ENCODE measurements at regions not wholly inside any gene's neighbourhood (a gene's known extent, or its start where the extent isn't known, plus 50 kb on each side); places are given as distances from the start of the nearest gene placed in this dataset.

DNA sequence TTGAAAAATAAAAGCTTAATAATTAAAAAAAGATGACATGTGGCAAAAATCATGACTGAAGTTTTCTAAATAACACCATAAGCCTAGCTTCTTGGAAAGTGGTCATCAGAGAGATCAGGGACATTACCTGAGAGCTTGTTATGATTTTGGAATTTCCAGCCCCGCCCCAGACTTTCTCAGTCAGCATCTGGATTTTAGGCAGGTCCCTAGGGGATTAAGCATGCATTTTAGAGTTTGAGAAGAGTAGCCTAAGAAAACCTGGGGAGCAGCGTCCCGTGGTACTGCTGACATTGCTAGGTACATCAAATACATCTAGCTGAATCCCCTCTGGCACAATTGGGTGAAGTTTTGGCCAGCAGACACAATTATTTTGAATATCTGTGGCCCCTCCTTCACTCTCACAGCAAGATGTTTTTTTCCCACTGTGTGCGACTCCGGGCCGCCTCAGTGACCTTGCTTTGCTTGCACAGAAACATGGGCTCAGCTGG lies 58.7 kb upstream of the MEF2A start:
- no peak overlapping the region for H2AFZ ChIP-seq (ENCODE audit: low read depth, low read length)
- H3K9me3 ChIP-seq (ENCODE audit: insufficient read depth, low read length), result no peaks in the 10 kb centered on the region
- H3K4me3 ChIP-seq (ENCODE audit: low read length), result no peak overlapping the region
- no peak overlapping the region for H3K27ac ChIP-seq (ENCODE audit: low read length)
- H4K20me1 ChIP-seq (ENCODE audit: insufficient read depth, low read length), result no peaks in the 10 kb centered on the region
- no peaks in the 10 kb centered on the region for H3K36me3 ChIP-seq (replicated peaks; ENCODE audit: low read depth, low read length)
- peaks cover 81% of the 10 kb centered on the region for H3K4me1 ChIP-seq (ENCODE audit: low read length)
- H3K27me3 ChIP-seq (ENCODE audit: low read depth, low read length), result peaks cover 19% of the 10 kb centered on the region
- TF ChIP-seq, protein P1, sequence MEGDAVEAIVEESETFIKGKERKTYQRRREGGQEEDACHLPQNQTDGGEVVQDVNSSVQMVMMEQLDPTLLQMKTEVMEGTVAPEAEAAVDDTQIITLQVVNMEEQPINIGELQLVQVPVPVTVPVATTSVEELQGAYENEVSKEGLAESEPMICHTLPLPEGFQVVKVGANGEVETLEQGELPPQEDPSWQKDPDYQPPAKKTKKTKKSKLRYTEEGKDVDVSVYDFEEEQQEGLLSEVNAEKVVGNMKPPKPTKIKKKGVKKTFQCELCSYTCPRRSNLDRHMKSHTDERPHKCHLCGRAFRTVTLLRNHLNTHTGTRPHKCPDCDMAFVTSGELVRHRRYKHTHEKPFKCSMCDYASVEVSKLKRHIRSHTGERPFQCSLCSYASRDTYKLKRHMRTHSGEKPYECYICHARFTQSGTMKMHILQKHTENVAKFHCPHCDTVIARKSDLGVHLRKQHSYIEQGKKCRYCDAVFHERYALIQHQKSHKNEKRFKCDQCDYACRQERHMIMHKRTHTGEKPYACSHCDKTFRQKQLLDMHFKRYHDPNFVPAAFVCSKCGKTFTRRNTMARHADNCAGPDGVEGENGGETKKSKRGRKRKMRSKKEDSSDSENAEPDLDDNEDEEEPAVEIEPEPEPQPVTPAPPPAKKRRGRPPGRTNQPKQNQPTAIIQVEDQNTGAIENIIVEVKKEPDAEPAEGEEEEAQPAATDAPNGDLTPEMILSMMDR (IDR thresholded peaks at IDR 0.05; ENCODE audit: low read depth, low read length), result no peak
- no peak for TF ChIP-seq EZH2phosphoT487 (IDR thresholded peaks at IDR 0.05; ENCODE audit: low read depth)
- H3K79me2 ChIP-seq (ENCODE audit: low read length), result no peaks in the 10 kb centered on the region
- H3K9ac ChIP-seq (ENCODE audit: low read length), result no peak overlapping the region
- H3K4me2 ChIP-seq (ENCODE audit: low read length), result peak overlapping the region; percentile 30

- Histone ChIP-seq H3K27ac (ENCODE audit: low read length) (no peak overlapping the region), H3K4me2 (ENCODE audit: low read length) (peak overlapping the region; percentile 30), H3K9me3 (ENCODE audit: insufficient read depth, low read length) (no peaks in the 10 kb centered on the region), H3K79me2 (ENCODE audit: low read length) (no peaks in the 10 kb centered on the region), H2AFZ (ENCODE audit: low read depth, low read length) (no peak overlapping the region), H3K4me3 (ENCODE audit: low read length) (no peak overlapping the region), H3K9ac (ENCODE audit: low read length) (no peak overlapping the region), H3K4me1 (ENCODE audit: low read length) (peaks cover 81% of the 10 kb centered on the region), H4K20me1 (ENCODE audit: insufficient read depth, low read length) (no peaks in the 10 kb centered on the region), H3K27me3 (ENCODE audit: low read depth, low read length) (peaks cover 19% of the 10 kb centered on the region), H3K36me3 (replicated peaks; ENCODE audit: low read depth, low read length) (no peaks in the 10 kb centered on the region)
- no peak for TF ChIP-seq EZH2phosphoT487 (IDR thresholded peaks at IDR 0.05; ENCODE audit: low read depth)
Measured at GRCh38 chr15:99507504-99508310, 58.1 kb upstream of the MEF2A start.

DNA sequence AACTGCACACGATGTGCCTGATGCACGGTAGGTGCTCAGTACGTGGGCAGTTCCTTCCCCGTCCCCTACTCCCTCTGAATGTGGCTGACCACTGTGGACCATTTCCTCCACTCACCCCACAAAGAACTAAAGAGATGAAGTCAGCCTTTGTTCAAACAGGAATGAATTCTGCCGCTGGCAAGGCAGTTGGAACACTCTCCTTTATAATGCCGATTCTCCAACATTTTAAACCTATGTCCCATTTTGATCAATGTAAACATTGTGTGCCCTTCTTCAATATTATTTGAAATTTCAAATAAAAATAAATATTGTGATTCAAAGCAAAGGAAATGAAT lies 57.5 kb upstream of the MEF2A start:
- Histone ChIP-seq H3K4me1 (ENCODE audit: low read length) (peaks cover 81% of the 10 kb centered on the region), H3K27ac (ENCODE audit: low read length) (no peak overlapping the region), H3K4me2 (ENCODE audit: low read length) (no peak overlapping the region)

DNA sequence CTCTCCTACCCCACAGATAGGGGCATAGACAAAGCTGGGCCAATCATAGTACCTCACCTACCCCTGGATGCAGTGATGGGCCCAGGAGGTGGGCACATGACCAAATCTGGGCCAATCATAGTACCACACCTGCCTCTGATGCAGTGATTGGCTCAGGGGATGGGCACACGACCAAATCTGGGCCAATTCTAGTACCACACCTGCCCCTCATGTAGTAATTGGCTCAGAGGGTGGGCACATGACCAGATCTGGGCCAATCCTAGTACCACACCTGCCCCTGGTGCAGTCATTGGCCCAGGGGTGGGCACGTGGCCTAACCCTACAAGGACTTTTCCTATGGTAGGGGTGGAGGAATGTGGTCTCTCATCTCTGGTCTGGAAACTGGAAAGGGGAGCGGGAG lies 56.9 kb upstream of the MEF2A start:
- Histone ChIP-seq H2AFZ (ENCODE audit: low read depth, low read length) (no peak overlapping the region), H3K27me3 (ENCODE audit: low read depth, low read length) (peaks cover 28% of the 10 kb centered on the region), H3K79me2 (ENCODE audit: low read length) (no peaks in the 10 kb centered on the region), H3K4me3 (ENCODE audit: low read length) (no peak overlapping the region), H3K9me3 (ENCODE audit: insufficient read depth, low read length) (peaks cover 10% of the 10 kb centered on the region), H3K4me2 (ENCODE audit: low read length) (no peak overlapping the region), H3K9ac (ENCODE audit: low read length) (no peak overlapping the region), H3K27ac (ENCODE audit: low read length) (no peak overlapping the region), H3K4me1 (ENCODE audit: low read length) (peaks cover 81% of the 10 kb centered on the region), H4K20me1 (ENCODE audit: insufficient read depth, low read length) (no peaks in the 10 kb centered on the region), H3K36me3 (replicated peaks; ENCODE audit: low read depth, low read length) (peaks cover 8% of the 10 kb centered on the region)
- TF ChIP-seq, protein P1 (IDR thresholded peaks at IDR 0.05; ENCODE audit: low read depth, low read length), result no peak
- TF ChIP-seq EZH2phosphoT487 (IDR thresholded peaks at IDR 0.05; ENCODE audit: low read depth), result no peak

More for the DNA sequence above, 57.5 kb upstream of the MEF2A start:
- Histone ChIP-seq H2AFZ (ENCODE audit: low read depth, low read length) (no peak overlapping the region), H3K27me3 (ENCODE audit: low read depth, low read length) (peaks cover 23% of the 10 kb centered on the region), H3K9me3 (ENCODE audit: insufficient read depth, low read length) (peaks cover 4% of the 10 kb centered on the region), H4K20me1 (ENCODE audit: insufficient read depth, low read length) (no peaks in the 10 kb centered on the region), H3K79me2 (ENCODE audit: low read length) (no peaks in the 10 kb centered on the region), H3K9ac (ENCODE audit: low read length) (no peak overlapping the region), H3K36me3 (replicated peaks; ENCODE audit: low read depth, low read length) (peaks cover 4% of the 10 kb centered on the region), H3K4me3 (ENCODE audit: low read length) (no peak overlapping the region)
- TF ChIP-seq, protein P1 (IDR thresholded peaks at IDR 0.05; ENCODE audit: low read depth, low read length), result no peak
- TF ChIP-seq EZH2phosphoT487 (IDR thresholded peaks at IDR 0.05; ENCODE audit: low read depth), result no peak
